Suprapubic skin (tissue), 4 donors: ENCODE measurements at regions not wholly inside any gene's neighbourhood (a gene's known extent, or its start where the extent isn't known, plus 50 kb on each side); places are given as distances from the start of the nearest gene placed in this dataset.
"Not testable (repeated sequence)": the region's sequence is repeated elsewhere in the genome, so short reads cannot be mapped to it uniquely, and the experiment has no call there.

ENCODE experiments used
- DNase-seq, 2 donors: peaks; one replicate each; pipeline ENCODE4 v3.0.0-alpha.2; 2019; ENCODE audit warnings: low spot score in 2 of 2
- H3K27ac ChIP-seq: fragments of 200-600 bp; sonication (generic); one replicate; pipeline ENCODE4 v1.5.1; 2019
- H3K27me3 ChIP-seq: fragments of 200-600 bp; sonication (generic); one replicate; pipeline ENCODE4 v1.5.1; 2019
- H3K36me3 ChIP-seq: fragments of 200-600 bp; sonication (generic); one replicate; pipeline ENCODE4 v1.5.1; 2019
- H3K4me1 ChIP-seq: fragments of 200-600 bp; sonication (generic); one replicate; pipeline ENCODE4 v1.5.1; 2019
- H3K4me3 ChIP-seq: fragments of 200-600 bp; sonication (generic); one replicate; pipeline ENCODE4 v1.5.1; 2019; ENCODE audit warnings: mild to moderate bottlenecking
- H3K9me3 ChIP-seq: fragments of 200-600 bp; sonication (generic); one replicate; pipeline ENCODE4 v1.5.1; 2019
- CTCF ChIP-seq, 2 donors: fragments of 200-600 bp in 1 of 2; fragments of 450-650 bp in 1 of 2; sonication (generic) in 1 of 2; IDR thresholded peaks; one replicate each; pipeline ENCODE4 v1.5.1; 2016 to 2019; ENCODE audit warnings: antibody characterized with exemption in 2 of 2, mild to moderate bottlenecking in 1 of 2, moderate library complexity in 1 of 2
- EP300 ChIP-seq: sonication (generic); formaldehyde crosslinking; IDR thresholded peaks from one replicate; pipeline ENCODE4 v1.6.1; 2017; ENCODE audit warnings: antibody characterized with exemption
- POLR2A ChIP-seq, 2 donors: fragments of 450-650 bp; IDR thresholded peaks; one replicate each; pipeline ENCODE4 v1.6.1; 2017; ENCODE audit warnings: antibody characterized with exemption in 2 of 2, mild to moderate bottlenecking in 2 of 2, moderate library complexity in 2 of 2
- POLR2AphosphoS5 ChIP-seq, 3 donors: sonication (generic); formaldehyde crosslinking; IDR thresholded peaks; one replicate each; pipeline ENCODE4 v1.6.1; 2017; ENCODE audit warnings: antibody characterized with exemption in 3 of 3
- WGBS: methylation state at CpG from one replicate; pipeline ENCODE4 v1.1.5; 2018; 5-methylcytosine and 5-hydroxymethylcytosine counted together

GRCh38 chr10:53177468-53177867 is 404.9 kb upstream of the MBL2 start:
- no peak overlapping the region for H3K27ac ChIP-seq
- H3K27me3 ChIP-seq, result no peaks in the 10 kb centered on the region
- H3K4me3 ChIP-seq, result no peak overlapping the region
- TF ChIP-seq POLR2AphosphoS5 (IDR thresholded peaks at IDR 0.05), result no peak
- no peak for TF ChIP-seq EP300
- no peak for TF ChIP-seq CTCF (IDR thresholded peaks at IDR 0.05)
- no peak for TF ChIP-seq POLR2A (IDR thresholded peaks at IDR 0.05)
- no peaks in the 10 kb centered on the region for H3K36me3 ChIP-seq
- H3K4me1 ChIP-seq, result no peaks in the 10 kb centered on the region
- DNase-seq, result no peak
- H3K9me3 ChIP-seq, result no peaks in the 10 kb centered on the region

- 63% methylated on average over 3 of the region's 3 CpGs for WGBS
- no peak for DNase-seq
- no peak for TF ChIP-seq EP300
- no peak for TF ChIP-seq POLR2AphosphoS5 (IDR thresholded peaks at IDR 0.05)
- TF ChIP-seq POLR2A (IDR thresholded peaks at IDR 0.05), result no peak
- TF ChIP-seq CTCF (IDR thresholded peaks at IDR 0.05), result no peak
- no peak overlapping the region for H3K27ac ChIP-seq
- peaks cover 4% of the 10 kb centered on the region for H3K4me1 ChIP-seq
- no peaks in the 10 kb centered on the region for H3K9me3 ChIP-seq
- no peaks in the 10 kb centered on the region for H3K36me3 ChIP-seq
- no peak overlapping the region for H3K4me3 ChIP-seq
- H3K27me3 ChIP-seq, result no peaks in the 10 kb centered on the region
Measured at GRCh38 chr10:53166325-53166724, 393.7 kb upstream of the MBL2 start.

- Histone ChIP-seq H3K36me3 (no peaks in the 10 kb centered on the region), H3K27ac (no peak overlapping the region), H3K4me1 (peaks cover 4% of the 10 kb centered on the region), H3K4me3 (no peak overlapping the region), H3K9me3 (no peaks in the 10 kb centered on the region), H3K27me3 (no peaks in the 10 kb centered on the region)
- 53% methylated on average over 3 of the region's 3 CpGs for WGBS
- no peak for DNase-seq
- TF ChIP-seq EP300 (no peak), POLR2AphosphoS5 (IDR thresholded peaks at IDR 0.05) (no peak), POLR2A (IDR thresholded peaks at IDR 0.05) (no peak), CTCF (IDR thresholded peaks at IDR 0.05) (no peak)
Measured at GRCh38 chr10:53162856-53163255, 390.3 kb upstream of the MBL2 start.

GRCh38 chr10:53161231-53161630 is 388.6 kb upstream of the MBL2 start:
- Histone ChIP-seq H3K4me1 (peaks cover 4% of the 10 kb centered on the region), H3K27me3 (no peaks in the 10 kb centered on the region), H3K4me3 (no peak overlapping the region), H3K36me3 (no peaks in the 10 kb centered on the region), H3K9me3 (no peaks in the 10 kb centered on the region), H3K27ac (no peak overlapping the region)
- TF ChIP-seq POLR2AphosphoS5 (IDR thresholded peaks at IDR 0.05) (no peak), EP300 (no peak), CTCF (IDR thresholded peaks at IDR 0.05) (no peak)
- no peak for DNase-seq

- H3K9me3 ChIP-seq, H3K4me3 ChIP-seq, H3K4me1 ChIP-seq, H3K27me3 ChIP-seq, H3K27ac ChIP-seq, H3K36me3 ChIP-seq, DNase-seq: not testable (repeated sequence)
- WGBS, result 59% methylated on average over 4 of the region's 4 CpGs
Measured at GRCh38 chr10:53155674-53156073, 383.1 kb upstream of the MBL2 start.

- WGBS, result 80% methylated on average over 1 of the region's 1 CpG
- H3K36me3 ChIP-seq, result no peaks in the 10 kb centered on the region
- H3K9me3 ChIP-seq, result no peaks in the 10 kb centered on the region
- H3K27ac ChIP-seq, result no peak overlapping the region
- no peak overlapping the region for H3K4me3 ChIP-seq
- H3K4me1 ChIP-seq, result no peaks in the 10 kb centered on the region
- no peaks in the 10 kb centered on the region for H3K27me3 ChIP-seq
- TF ChIP-seq POLR2A (IDR thresholded peaks at IDR 0.05) (no peak), CTCF (IDR thresholded peaks at IDR 0.05) (no peak), EP300 (no peak)
- DNase-seq, result no peak
Measured at GRCh38 chr10:53153831-53154230, 381.2 kb upstream of the MBL2 start.
